Putamen (tissue), 1 donor: ENCODE measurements at regions not wholly inside any gene's neighbourhood (a gene's known extent, or its start where the extent isn't known, plus 50 kb on each side); places are given as distances from the start of the nearest gene placed in this dataset.

Experiments
- DNase-seq: peaks from one replicate; pipeline ENCODE4 v3.0.0-alpha.2; 2016; ENCODE audit warnings: low spot score

- no peak for DNase-seq
These were observed 2271.0 kb upstream of the C9orf72 start for GRCh38 chr9:29844251-29844650.

- no peak for DNase-seq
These were observed 2277.4 kb upstream of the C9orf72 start for GRCh38 chr9:29850664-29851063.

- no peak for DNase-seq
These were observed 2288.5 kb upstream of the C9orf72 start for GRCh38 chr9:29861803-29862202.

- DNase-seq, result no peak
These were observed 2292.6 kb upstream of the C9orf72 start for GRCh38 chr9:29865764-29866313.

- DNase-seq, result no peak
These were observed 2293.3 kb upstream of the C9orf72 start for GRCh38 chr9:29866556-29866955.

GRCh38 chr9:29873579-29873978 is 2300.3 kb upstream of the C9orf72 start:
- DNase-seq, result no peak

- no peak for DNase-seq
These were observed 2302.3 kb upstream of the C9orf72 start for GRCh38 chr9:29875547-29875946.

- no peak for DNase-seq
These were observed 2309.5 kb upstream of the C9orf72 start for GRCh38 chr9:29882767-29883166.

GRCh38 chr9:29906065-29906464 is 2332.8 kb upstream of the C9orf72 start:
- no peak for DNase-seq

GRCh38 chr9:29928072-29928471 is 2354.8 kb upstream of the C9orf72 start:
- no peak for DNase-seq

- DNase-seq, result no peak
These were observed 2366.3 kb upstream of the C9orf72 start for GRCh38 chr9:29939559-29939958.

- no peak for DNase-seq
These were observed 2371.7 kb upstream of the C9orf72 start for GRCh38 chr9:29945012-29945411.

GRCh38 chr9:29958469-29958868 is 2385.2 kb upstream of the C9orf72 start:
- DNase-seq, result no peak

GRCh38 chr9:29965834-29966233 is 2392.6 kb upstream of the C9orf72 start:
- DNase-seq, result no peak

GRCh38 chr9:29966247-29966646 is 2393.0 kb upstream of the C9orf72 start:
- no peak for DNase-seq

GRCh38 chr9:29968831-29969230 is 2395.6 kb upstream of the C9orf72 start:
- no peak for DNase-seq

GRCh38 chr9:29969408-29969807 is 2396.1 kb upstream of the C9orf72 start:
- DNase-seq, result no peak

GRCh38 chr9:29969856-29970647 is 2396.8 kb upstream of the C9orf72 start:
- DNase-seq, result no peak

- DNase-seq, result no peak
These were observed 2400.9 kb upstream of the C9orf72 start for GRCh38 chr9:29974197-29974596.

- no peak for DNase-seq
These were observed 2403.7 kb upstream of the C9orf72 start for GRCh38 chr9:29976981-29977380.

- DNase-seq, result no peak
These were observed 2403.4 kb upstream of the ACO1 start for GRCh38 chr9:29981013-29981412.

GRCh38 chr9:29999645-30000044 is 2384.8 kb upstream of the ACO1 start:
- DNase-seq, result no peak

- no peak for DNase-seq
These were observed 2373.8 kb upstream of the ACO1 start for GRCh38 chr9:30010691-30011090.

- no peak for DNase-seq
These were observed 2371.8 kb upstream of the ACO1 start for GRCh38 chr9:30012622-30013021.
